ENCODE measurements at regions not wholly inside any gene's neighbourhood (a gene's known extent, or its start where the extent isn't known, plus 50 kb on each side); places are given as distances from the start of the nearest gene placed in this dataset.

DNA sequence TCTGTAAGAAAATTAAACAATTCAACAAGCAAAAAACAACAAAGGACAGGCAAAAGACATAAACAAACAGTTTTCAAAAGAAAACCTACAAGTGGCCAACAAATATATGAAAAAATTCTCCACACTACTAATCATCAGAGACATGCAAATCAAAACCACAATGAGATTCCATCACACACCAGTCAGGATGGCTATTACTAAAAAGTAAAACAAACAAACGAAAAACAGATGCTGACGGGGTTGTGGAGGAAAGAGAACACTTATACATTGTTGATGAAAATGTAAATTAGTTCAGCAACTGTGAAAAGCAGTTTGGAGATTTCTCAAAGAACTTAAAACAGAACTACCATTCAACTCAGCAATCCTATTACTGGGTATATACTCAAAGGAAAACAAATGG, 537.6 kb downstream of the HDGFL1 start:
- H3K4me3 Mint-ChIP-seq (ENCODE audit: unreplicated experiment), result no peak overlapping the region
- H3K36me3 Mint-ChIP-seq (ENCODE audit: unreplicated experiment), result peaks cover 13% of the 10 kb centered on the region
- no peak for DNase-seq
- H3K9me3 Mint-ChIP-seq (ENCODE audit: unreplicated experiment), result peaks cover 3% of the 10 kb centered on the region
- H3K4me1 Mint-ChIP-seq (ENCODE audit: low read depth, unreplicated experiment), result no peaks in the 10 kb centered on the region
- no peak overlapping the region for H3K27ac Mint-ChIP-seq (ENCODE audit: unreplicated experiment)
- TF ChIP-seq, protein P1, sequence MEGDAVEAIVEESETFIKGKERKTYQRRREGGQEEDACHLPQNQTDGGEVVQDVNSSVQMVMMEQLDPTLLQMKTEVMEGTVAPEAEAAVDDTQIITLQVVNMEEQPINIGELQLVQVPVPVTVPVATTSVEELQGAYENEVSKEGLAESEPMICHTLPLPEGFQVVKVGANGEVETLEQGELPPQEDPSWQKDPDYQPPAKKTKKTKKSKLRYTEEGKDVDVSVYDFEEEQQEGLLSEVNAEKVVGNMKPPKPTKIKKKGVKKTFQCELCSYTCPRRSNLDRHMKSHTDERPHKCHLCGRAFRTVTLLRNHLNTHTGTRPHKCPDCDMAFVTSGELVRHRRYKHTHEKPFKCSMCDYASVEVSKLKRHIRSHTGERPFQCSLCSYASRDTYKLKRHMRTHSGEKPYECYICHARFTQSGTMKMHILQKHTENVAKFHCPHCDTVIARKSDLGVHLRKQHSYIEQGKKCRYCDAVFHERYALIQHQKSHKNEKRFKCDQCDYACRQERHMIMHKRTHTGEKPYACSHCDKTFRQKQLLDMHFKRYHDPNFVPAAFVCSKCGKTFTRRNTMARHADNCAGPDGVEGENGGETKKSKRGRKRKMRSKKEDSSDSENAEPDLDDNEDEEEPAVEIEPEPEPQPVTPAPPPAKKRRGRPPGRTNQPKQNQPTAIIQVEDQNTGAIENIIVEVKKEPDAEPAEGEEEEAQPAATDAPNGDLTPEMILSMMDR (IDR thresholded peaks at IDR 0.05; ENCODE audit: partially characterized antibody, unreplicated experiment), result no peak
- H3K27me3 Mint-ChIP-seq (ENCODE audit: unreplicated experiment), result no peaks in the 10 kb centered on the region

DNA sequence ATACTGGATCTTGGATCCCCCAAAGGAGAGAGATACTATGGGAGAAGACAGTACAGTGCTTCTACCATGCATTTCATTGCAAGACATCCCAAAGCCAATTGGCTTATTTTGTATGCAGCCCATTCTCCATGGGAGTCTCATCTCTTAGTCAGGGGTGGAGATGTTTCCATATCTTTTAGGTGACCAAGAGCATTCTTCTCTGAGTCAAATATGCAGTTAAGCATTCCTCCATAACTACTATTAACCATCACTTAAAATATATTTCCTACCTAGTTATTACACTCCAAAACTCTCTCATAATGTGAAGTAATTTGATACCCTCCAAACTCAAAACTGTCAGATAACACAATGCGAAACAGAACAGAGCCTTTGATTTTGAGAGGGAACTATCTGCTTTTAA, 542.6 kb downstream of the HDGFL1 start:
- DNase-seq, result no peak
- Mint-ChIP-seq H3K4me3 (ENCODE audit: unreplicated experiment) (no peak overlapping the region), H3K9me3 (ENCODE audit: unreplicated experiment) (no peaks in the 10 kb centered on the region), H3K27ac (ENCODE audit: unreplicated experiment) (no peak overlapping the region), H3K4me1 (ENCODE audit: low read depth, unreplicated experiment) (no peaks in the 10 kb centered on the region), H3K36me3 (ENCODE audit: unreplicated experiment) (peaks cover 29% of the 10 kb centered on the region), H3K27me3 (ENCODE audit: unreplicated experiment) (no peaks in the 10 kb centered on the region)
- TF ChIP-seq, protein P1 (IDR thresholded peaks at IDR 0.05; ENCODE audit: partially characterized antibody, unreplicated experiment), result no peak

DNA sequence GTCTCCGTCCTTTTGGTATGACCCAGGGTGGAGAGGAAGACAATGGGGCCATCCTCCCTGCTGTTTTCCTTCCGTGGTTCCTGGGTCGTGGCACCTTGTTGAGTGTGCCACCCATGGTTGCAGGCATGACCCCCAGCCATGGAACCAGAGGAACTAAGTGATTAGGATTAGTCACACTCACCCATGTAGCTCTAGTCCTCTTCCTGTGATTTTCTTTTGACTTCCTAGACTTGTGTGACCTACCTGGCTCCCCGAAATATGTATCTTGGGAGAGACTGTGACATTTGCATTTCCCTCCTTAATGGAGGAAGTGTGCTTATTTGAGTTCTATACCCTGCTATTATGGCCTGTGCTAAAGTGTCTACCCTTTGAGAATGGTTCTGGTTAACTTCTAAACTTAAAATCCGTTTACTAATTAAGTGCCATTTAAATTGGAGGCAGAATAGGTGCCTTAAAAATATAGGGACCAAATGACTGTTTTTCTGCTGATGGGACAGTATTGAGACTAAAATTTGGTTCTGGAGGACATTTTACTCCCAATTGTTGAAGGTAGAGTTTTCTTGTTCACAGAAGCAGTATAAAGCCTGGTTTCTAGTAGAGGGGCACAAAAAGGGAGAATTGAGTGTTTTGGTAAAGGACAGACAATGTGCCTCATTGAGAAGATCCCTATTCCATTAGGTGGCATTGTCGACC, 545.6 kb downstream of the HDGFL1 start:
- Mint-ChIP-seq H3K36me3 (ENCODE audit: unreplicated experiment) (peaks cover 17% of the 10 kb centered on the region), H3K9me3 (ENCODE audit: unreplicated experiment) (no peaks in the 10 kb centered on the region)

DNA sequence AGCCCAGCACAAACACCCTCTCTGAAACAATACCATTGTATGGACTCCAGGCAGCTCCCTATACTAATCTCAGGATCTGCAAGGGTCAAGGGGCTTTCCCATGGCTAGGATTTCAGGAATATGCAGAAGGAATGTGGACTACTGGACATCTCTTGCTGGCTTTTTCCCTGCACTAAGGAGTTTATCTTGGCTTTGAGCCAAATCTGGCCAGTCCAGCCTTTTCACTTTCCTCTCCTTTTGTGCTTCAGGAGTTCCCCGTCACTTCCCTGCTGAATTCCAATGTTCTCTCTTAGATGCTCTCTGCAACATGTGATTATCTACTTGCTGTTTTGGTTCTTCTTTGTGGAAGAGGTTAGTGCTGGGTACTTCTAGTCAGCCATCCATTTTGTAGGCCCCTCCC, 568.2 kb downstream of the HDGFL1 start:
- Mint-ChIP-seq H3K9me3 (ENCODE audit: unreplicated experiment) (no peaks in the 10 kb centered on the region), H3K27ac (ENCODE audit: unreplicated experiment) (no peak overlapping the region), H3K4me3 (ENCODE audit: unreplicated experiment) (no peak overlapping the region), H3K4me1 (ENCODE audit: low read depth, unreplicated experiment) (no peaks in the 10 kb centered on the region), H3K36me3 (ENCODE audit: unreplicated experiment) (peaks cover 10% of the 10 kb centered on the region), H3K27me3 (ENCODE audit: unreplicated experiment) (no peaks in the 10 kb centered on the region)
- DNase-seq, result no peak
- TF ChIP-seq, protein P1 (IDR thresholded peaks at IDR 0.05; ENCODE audit: partially characterized antibody, unreplicated experiment), result no peak

More for the DNA sequence above, 545.6 kb downstream of the HDGFL1 start:
- TF ChIP-seq, protein P1 (IDR thresholded peaks at IDR 0.05; ENCODE audit: partially characterized antibody, unreplicated experiment), result no peak
- Mint-ChIP-seq H3K4me1 (ENCODE audit: low read depth, unreplicated experiment) (no peaks in the 10 kb centered on the region), H3K4me3 (ENCODE audit: unreplicated experiment) (no peak overlapping the region), H3K27me3 (ENCODE audit: unreplicated experiment) (no peaks in the 10 kb centered on the region), H3K27ac (ENCODE audit: unreplicated experiment) (no peak overlapping the region)
- no peak for DNase-seq

DNA sequence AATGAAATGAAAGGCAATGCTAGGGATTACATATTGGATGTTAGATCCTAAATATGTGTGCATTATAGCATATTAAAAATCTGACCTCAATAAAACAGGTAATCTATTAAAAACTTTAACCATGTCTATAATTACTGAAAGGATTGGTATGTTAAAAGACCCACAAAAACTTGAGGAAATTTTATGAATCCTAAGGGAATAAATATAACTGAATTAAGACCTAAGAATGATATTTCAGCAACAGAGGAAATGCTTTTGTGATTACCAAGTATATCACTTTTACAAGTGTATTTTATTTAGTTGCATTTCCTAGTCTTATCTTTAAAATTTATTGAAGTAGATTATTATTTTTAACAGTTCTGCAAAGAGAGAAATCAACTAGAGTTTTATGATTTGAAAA, 571.5 kb downstream of the HDGFL1 start:
- Mint-ChIP-seq H3K9me3 (ENCODE audit: unreplicated experiment) (no peaks in the 10 kb centered on the region), H3K36me3 (ENCODE audit: unreplicated experiment) (peaks cover 8% of the 10 kb centered on the region), H3K27me3 (ENCODE audit: unreplicated experiment) (no peaks in the 10 kb centered on the region), H3K4me3 (ENCODE audit: unreplicated experiment) (no peak overlapping the region), H3K27ac (ENCODE audit: unreplicated experiment) (no peak overlapping the region), H3K4me1 (ENCODE audit: low read depth, unreplicated experiment) (no peaks in the 10 kb centered on the region)
- no peak for DNase-seq
- TF ChIP-seq, protein P1 (IDR thresholded peaks at IDR 0.05; ENCODE audit: partially characterized antibody, unreplicated experiment), result no peak
